Mucosa of descending colon (tissue), 3 donors: ENCODE measurements at regions not wholly inside any gene's neighbourhood (a gene's known extent, or its start where the extent isn't known, plus 50 kb on each side); places are given as distances from the start of the nearest gene placed in this dataset.

Source experiments
- ATAC-seq: fragments of 200-7000 bp; cut with Tn5 transposase; one replicate; pipeline ENCODE4 v1.9.1; 2020; ENCODE audit warnings: mild to moderate bottlenecking, moderate library complexity
- DNase-seq, 3 donors: peaks; one replicate each; pipeline ENCODE4 v3.0.0-alpha.2; 2020
- H3K36me3 ChIP-seq: fragments of 200-600 bp; one replicate; pipeline ENCODE4 v1.8.0; 2021; ENCODE audit warnings: low read depth, mild to moderate bottlenecking
- H3K4me1 ChIP-seq: fragments of 200-600 bp; one replicate; pipeline ENCODE4 v1.8.0; 2021; ENCODE audit warnings: low read depth, mild to moderate bottlenecking
- H3K4me3 ChIP-seq: fragments of 200-600 bp; one replicate; pipeline ENCODE4 v1.8.0; 2021; ENCODE audit warnings: mild to moderate bottlenecking
- H3K9me3 ChIP-seq: fragments of 200-600 bp; one replicate; pipeline ENCODE4 v1.8.0; 2021; ENCODE audit warnings: mild to moderate bottlenecking
- CTCF ChIP-seq: fragments of 200-600 bp; IDR thresholded peaks from one replicate; pipeline ENCODE4 v1.8.0; 2022; ENCODE audit warnings: antibody characterized with exemption, mild to moderate bottlenecking
- intact Hi-C, 2 donors: fragments of 100-400 bp; cut with DNase I in 1 of 2; cut with micrococcal nuclease in 1 of 2; formaldehyde crosslinking; loops; one replicate each; pipeline versions ENCODE4 v1.11.0 to v1.11.1; 2022; cut with DNase I, micrococcal nuclease
- donor health status: DM: no; HTN: no; CAD: no; lungs with moderate emphysema.
- donor health status: DM: no; HTN: no; CAD: no.
- donor health status: DM: no; HTN: yes; CAD: no.

GRCh38 chr10:118412932-118413331, 70.8 kb upstream of the FAM204A start:
- Histone ChIP-seq H3K9me3 (no peaks in the 10 kb centered on the region), H3K36me3 (no peaks in the 10 kb centered on the region), H3K4me1 (peaks cover 6% of the 10 kb centered on the region), H3K4me3 (no peak overlapping the region)
- DNase-seq = no peak
- intact Hi-C loops = no loop called here
- TF ChIP-seq CTCF = no peak
- ATAC-seq = no peak

- intact Hi-C loops = no loop called here
- peaks cover 6% of the 10 kb centered on the region for H3K4me1 ChIP-seq
- H3K9me3 ChIP-seq = no peaks in the 10 kb centered on the region
- H3K4me3 ChIP-seq = no peak overlapping the region
- DNase-seq (no peak), ATAC-seq (no peak)
- no peak for TF ChIP-seq CTCF
- H3K36me3 ChIP-seq = no peaks in the 10 kb centered on the region
These were observed 70.1 kb upstream of the FAM204A start for GRCh38 chr10:118412132-118412760.

- Histone ChIP-seq H3K36me3 (no peaks in the 10 kb centered on the region), H3K4me1 (peaks cover 6% of the 10 kb centered on the region), H3K9me3 (no peaks in the 10 kb centered on the region), H3K4me3 (no peak overlapping the region)
- no peak for DNase-seq
- ATAC-seq = no peak
- no peak for TF ChIP-seq CTCF
- intact Hi-C loops = no loop called here
These were observed 67.2 kb upstream of the FAM204A start for GRCh38 chr10:118409295-118409694.

DNA sequence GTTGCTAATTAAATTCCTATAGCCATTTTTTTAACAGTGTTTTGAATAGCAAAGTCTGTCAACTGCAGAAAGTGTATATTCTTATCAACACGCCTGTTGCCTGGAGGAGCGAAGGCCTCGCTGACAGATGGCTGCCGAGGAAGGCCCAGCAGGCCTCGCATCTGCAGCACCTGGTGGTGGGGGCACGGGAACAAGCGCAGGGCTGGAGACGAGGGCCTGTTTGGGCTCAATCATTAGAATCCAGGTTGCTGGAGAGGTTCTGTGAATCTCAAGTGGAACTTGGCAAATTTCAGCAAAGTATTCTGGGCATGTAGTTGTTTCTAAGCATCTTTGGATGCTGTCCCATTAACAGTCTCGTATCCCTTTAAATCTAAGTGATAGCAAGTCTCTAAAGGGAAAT, 66.1 kb upstream of the FAM204A start:
- TF ChIP-seq CTCF = no peak
- H3K4me1 ChIP-seq = peaks cover 6% of the 10 kb centered on the region
- ATAC-seq (no peak), DNase-seq (no peak)
- H3K9me3 ChIP-seq = no peaks in the 10 kb centered on the region
- no peaks in the 10 kb centered on the region for H3K36me3 ChIP-seq
- intact Hi-C loops = no loop called here
- no peak overlapping the region for H3K4me3 ChIP-seq

GRCh38 chr10:118407777-118408176, 65.7 kb upstream of the FAM204A start:
- H3K4me1 ChIP-seq = peaks cover 6% of the 10 kb centered on the region
- intact Hi-C loops = no loop called here
- no peaks in the 10 kb centered on the region for H3K9me3 ChIP-seq
- DNase-seq = no peak
- H3K36me3 ChIP-seq = no peaks in the 10 kb centered on the region
- no peak for TF ChIP-seq CTCF
- ATAC-seq = no peak
- no peak overlapping the region for H3K4me3 ChIP-seq

DNA sequence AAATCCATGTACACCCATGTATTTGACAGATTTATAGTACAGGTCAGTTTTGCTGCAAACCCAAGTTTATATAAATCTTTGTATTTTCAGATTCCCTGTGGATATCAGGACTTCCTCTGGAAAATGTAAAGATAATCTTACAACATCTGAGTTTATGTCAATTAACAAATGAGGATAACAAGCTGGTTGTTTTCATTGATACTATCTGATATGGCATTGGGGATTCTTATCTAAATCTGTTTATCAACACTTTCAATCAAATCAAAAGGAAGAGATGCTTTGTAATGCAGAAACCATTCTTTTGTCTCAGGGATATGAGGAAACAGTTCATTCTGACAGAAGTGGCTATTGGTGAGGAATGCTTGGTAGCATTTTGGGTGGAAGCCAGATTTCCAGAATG, 64.9 kb upstream of the FAM204A start:
- ATAC-seq (no peak), DNase-seq (no peak)
- Histone ChIP-seq H3K4me3 (no peak overlapping the region), H3K9me3 (no peaks in the 10 kb centered on the region), H3K36me3 (no peaks in the 10 kb centered on the region), H3K4me1 (peaks cover 6% of the 10 kb centered on the region)
- no peak for TF ChIP-seq CTCF
- intact Hi-C loops = no loop called here
